ENCODE measurements at regions not wholly inside any gene's neighbourhood (a gene's known extent, or its start where the extent isn't known, plus 50 kb on each side); places are given as distances from the start of the nearest gene placed in this dataset.

GRCh38 chr5:153006681-153007080 lies 483.8 kb upstream of the GRIA1 start:
- ATAC-seq (no peak), DNase-seq (no peak)

GRCh38 chr5:153014194-153014593 lies 476.3 kb upstream of the GRIA1 start:
- no peak for DNase-seq

GRCh38 chr5:153018121-153018520 lies 472.3 kb upstream of the GRIA1 start:
- no peak for DNase-seq
- ATAC-seq = no peak

More at GRCh38 chr5:153014194-153014593, 476.3 kb upstream of the GRIA1 start:
- no peak for ATAC-seq

GRCh38 chr5:153030755-153031725 lies 459.4 kb upstream of the GRIA1 start:
- DNase-seq (no peak), ATAC-seq (no peak)

GRCh38 chr5:153039501-153039900 lies 451.0 kb upstream of the GRIA1 start:
- no peak for DNase-seq
- no peak for ATAC-seq

- no peak for DNase-seq
- ATAC-seq = no peak
Measured at GRCh38 chr5:153043886-153044285, 446.6 kb upstream of the GRIA1 start.

- DNase-seq (no peak), ATAC-seq (no peak)
Measured at GRCh38 chr5:153050496-153051179, 439.8 kb upstream of the GRIA1 start.

GRCh38 chr5:153066281-153066680 lies 424.2 kb upstream of the GRIA1 start:
- DNase-seq (no peak), ATAC-seq (no peak)

GRCh38 chr5:153067869-153068268 lies 422.6 kb upstream of the GRIA1 start:
- ATAC-seq (no peak), DNase-seq (no peak)

GRCh38 chr5:153079396-153079795 lies 411.1 kb upstream of the GRIA1 start:
- ATAC-seq (no peak), DNase-seq (no peak)

- DNase-seq (no peak), ATAC-seq (no peak)
Measured at GRCh38 chr5:153080940-153081339, 409.5 kb upstream of the GRIA1 start.

GRCh38 chr5:153081385-153081784 lies 409.1 kb upstream of the GRIA1 start:
- DNase-seq (no peak), ATAC-seq (no peak)

- ATAC-seq (no peak), DNase-seq (no peak)
Measured at GRCh38 chr5:153084511-153084910, 406.0 kb upstream of the GRIA1 start.

- ATAC-seq = no peak
- DNase-seq = no peak
Measured at GRCh38 chr5:153086486-153086885, 404.0 kb upstream of the GRIA1 start.

- ATAC-seq = no peak
- no peak for DNase-seq
Measured at GRCh38 chr5:153088538-153088937, 401.9 kb upstream of the GRIA1 start.

- ATAC-seq = no peak
- DNase-seq = no peak
Measured at GRCh38 chr5:153094333-153094732, 396.1 kb upstream of the GRIA1 start.

- no peak for ATAC-seq
- DNase-seq = no peak
Measured at GRCh38 chr5:153096381-153096780, 394.1 kb upstream of the GRIA1 start.

GRCh38 chr5:153099328-153099727 lies 391.1 kb upstream of the GRIA1 start:
- no peak for ATAC-seq
- no peak for DNase-seq

- DNase-seq (no peak), ATAC-seq (no peak)
Measured at GRCh38 chr5:153101235-153102180, 389.0 kb upstream of the GRIA1 start.

GRCh38 chr5:153116916-153117315 lies 373.6 kb upstream of the GRIA1 start:
- DNase-seq = no peak
- ATAC-seq = no peak

GRCh38 chr5:153118018-153118417 lies 372.5 kb upstream of the GRIA1 start:
- ATAC-seq = no peak

GRCh38 chr5:153122403-153122802 lies 368.1 kb upstream of the GRIA1 start:
- DNase-seq (no peak), ATAC-seq (no peak)

More at GRCh38 chr5:153118018-153118417, 372.5 kb upstream of the GRIA1 start:
- no peak for DNase-seq

All from stimulated activated naive CD8-positive, alpha-beta T cell treated with anti-CD3 and anti-CD28 coated beads, Interleukin-15, Interleukin-2, amounts not matched to agents 100 U/mL and 50 U/mL, for 24 hours (primary cell).